Stimulated activated naive CD8-positive, alpha-beta T cell treated with anti-CD3 and anti-CD28 coated beads, Interleukin-15, Interleukin-2, amounts not matched to agents 100 ng/mL and 50 ng/mL, for 24 hours (primary cell): ENCODE measurements at regions not wholly inside any gene's neighbourhood (a gene's known extent, or its start where the extent isn't known, plus 50 kb on each side); places are given as distances from the start of the nearest gene placed in this dataset.

Experiments
- H3K27ac Mint-ChIP-seq: one replicate; pipeline ENCODE4 v1.8.0; 2021; ENCODE audit warnings: mild to moderate bottlenecking, mixed read lengths
- H3K27me3 Mint-ChIP-seq: one replicate; pipeline ENCODE4 v1.8.0; 2021; ENCODE audit warnings: mixed read lengths
- H3K36me3 Mint-ChIP-seq: one replicate; pipeline ENCODE4 v1.8.0; 2021; ENCODE audit warnings: low read depth, mixed read lengths
- H3K4me1 Mint-ChIP-seq: one replicate; pipeline ENCODE4 v1.8.0; 2021; ENCODE audit warnings: low read depth, mixed read lengths
- H3K4me3 Mint-ChIP-seq: one replicate; pipeline ENCODE4 v1.8.0; 2021; ENCODE audit warnings: mild to moderate bottlenecking, mixed read lengths
- H3K9me3 Mint-ChIP-seq: one replicate; pipeline ENCODE4 v1.8.0; 2021; ENCODE audit warnings: mixed read lengths

DNA sequence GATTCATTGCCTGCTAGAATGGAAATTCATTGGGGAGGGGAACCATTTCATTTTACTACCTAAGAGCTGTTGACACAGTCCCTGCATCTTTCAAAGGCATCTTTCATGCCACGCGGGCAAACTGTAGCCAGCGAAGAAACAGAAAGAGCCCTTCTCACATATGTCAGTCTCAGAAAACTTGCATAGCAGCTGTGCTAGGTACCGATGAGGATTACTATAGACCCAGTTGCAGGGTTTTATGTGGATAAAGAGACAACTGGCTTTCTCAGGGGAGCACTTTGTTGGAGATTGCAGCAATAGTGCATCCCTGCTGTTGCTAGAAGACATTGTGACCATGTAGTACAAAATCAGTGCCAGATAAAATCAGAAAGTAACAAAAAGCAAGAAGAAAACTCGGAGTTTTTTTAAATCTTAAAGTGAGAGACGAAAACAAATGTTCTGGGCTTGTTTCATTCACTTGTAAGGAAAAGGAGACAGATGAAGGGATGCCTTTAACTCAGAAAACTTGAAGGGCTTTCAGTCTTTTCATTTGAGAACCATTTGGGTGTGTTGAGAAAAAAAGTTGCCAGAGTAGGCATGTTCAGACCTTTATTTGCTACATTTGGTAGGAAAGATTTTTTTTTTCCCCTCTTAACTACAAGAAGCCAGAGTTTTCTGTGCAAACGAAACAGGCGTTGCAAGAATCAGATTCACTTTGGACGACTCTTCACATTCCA, 804.1 kb downstream of the USP25 start:
- H3K9me3 Mint-ChIP-seq = peaks cover 8% of the 10 kb centered on the region

GRCh38 chr21:16534408-16535101, 804.8 kb downstream of the USP25 start:
- Mint-ChIP-seq H3K27me3 (no peaks in the 10 kb centered on the region), H3K36me3 (no peaks in the 10 kb centered on the region), H3K9me3 (peaks cover 8% of the 10 kb centered on the region), H3K4me1 (no peaks in the 10 kb centered on the region), H3K4me3 (no peak overlapping the region), H3K27ac (no peak overlapping the region)

More for the DNA sequence above, 804.1 kb downstream of the USP25 start:
- Mint-ChIP-seq H3K36me3 (no peaks in the 10 kb centered on the region), H3K4me3 (no peak overlapping the region), H3K27me3 (no peaks in the 10 kb centered on the region), H3K4me1 (no peaks in the 10 kb centered on the region), H3K27ac (no peak overlapping the region)

DNA sequence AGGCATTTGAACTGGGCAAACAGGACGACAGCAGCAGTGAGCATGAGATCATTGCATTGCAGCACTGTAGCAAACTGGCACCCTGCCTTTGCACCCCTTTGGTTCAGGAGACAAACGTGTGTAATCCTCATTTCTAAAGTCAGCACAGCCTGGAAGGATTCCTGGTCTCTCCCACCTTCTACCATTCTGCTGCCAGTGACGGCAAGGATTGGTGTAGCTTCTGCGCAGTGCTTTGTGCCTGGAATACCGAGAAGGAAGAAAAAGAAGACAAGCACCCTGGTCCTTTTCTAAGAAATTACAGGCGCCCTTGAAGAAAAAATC, 805.3 kb downstream of the USP25 start:
- Mint-ChIP-seq H3K4me1 (no peaks in the 10 kb centered on the region), H3K27me3 (no peaks in the 10 kb centered on the region), H3K4me3 (no peak overlapping the region), H3K9me3 (peaks cover 8% of the 10 kb centered on the region), H3K36me3 (no peaks in the 10 kb centered on the region), H3K27ac (no peak overlapping the region)

GRCh38 chr21:16535626-16536025, 805.8 kb downstream of the USP25 start:
- H3K27ac Mint-ChIP-seq = no peak overlapping the region
- H3K4me3 Mint-ChIP-seq = no peak overlapping the region
- no peaks in the 10 kb centered on the region for H3K4me1 Mint-ChIP-seq
- H3K27me3 Mint-ChIP-seq = no peaks in the 10 kb centered on the region
- no peaks in the 10 kb centered on the region for H3K36me3 Mint-ChIP-seq
- peaks cover 8% of the 10 kb centered on the region for H3K9me3 Mint-ChIP-seq

DNA sequence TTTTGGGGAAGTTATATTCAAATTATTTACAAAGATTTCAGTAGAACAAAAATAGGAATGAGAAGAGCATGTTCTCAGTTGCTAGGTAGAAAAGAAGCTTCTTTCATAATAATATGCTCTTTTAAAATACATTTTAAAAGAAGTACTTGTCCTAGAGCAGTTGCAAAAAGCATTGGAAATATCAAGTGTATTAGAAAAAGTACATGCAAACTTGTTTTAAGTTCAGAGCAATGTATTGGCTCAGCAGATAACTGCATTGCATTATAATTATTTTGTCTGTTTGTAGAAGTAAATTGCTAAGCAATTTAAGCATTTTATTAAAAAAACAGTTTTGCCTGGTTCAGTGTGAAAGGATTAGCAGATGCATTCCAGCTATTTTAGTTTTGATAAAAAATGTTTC, 806.4 kb downstream of the USP25 start:
- Mint-ChIP-seq H3K9me3 (peaks cover 7% of the 10 kb centered on the region), H3K4me3 (no peak overlapping the region), H3K27ac (no peak overlapping the region), H3K27me3 (no peaks in the 10 kb centered on the region), H3K4me1 (no peaks in the 10 kb centered on the region), H3K36me3 (no peaks in the 10 kb centered on the region)

- no peak overlapping the region for H3K4me3 Mint-ChIP-seq
- no peaks in the 10 kb centered on the region for H3K36me3 Mint-ChIP-seq
- no peaks in the 10 kb centered on the region for H3K27me3 Mint-ChIP-seq
- H3K9me3 Mint-ChIP-seq = peaks cover under 1% of the 10 kb centered on the region
- H3K27ac Mint-ChIP-seq = no peak overlapping the region
- H3K4me1 Mint-ChIP-seq = no peaks in the 10 kb centered on the region
Measured at GRCh38 chr21:16536643-16537434, 807.1 kb downstream of the USP25 start.

- Mint-ChIP-seq H3K4me3 (no peak overlapping the region), H3K27me3 (no peaks in the 10 kb centered on the region), H3K36me3 (no peaks in the 10 kb centered on the region), H3K27ac (no peak overlapping the region), H3K4me1 (no peaks in the 10 kb centered on the region), H3K9me3 (peaks cover 5% of the 10 kb centered on the region)
Measured at GRCh38 chr21:16537501-16537900, 807.7 kb downstream of the USP25 start.

DNA sequence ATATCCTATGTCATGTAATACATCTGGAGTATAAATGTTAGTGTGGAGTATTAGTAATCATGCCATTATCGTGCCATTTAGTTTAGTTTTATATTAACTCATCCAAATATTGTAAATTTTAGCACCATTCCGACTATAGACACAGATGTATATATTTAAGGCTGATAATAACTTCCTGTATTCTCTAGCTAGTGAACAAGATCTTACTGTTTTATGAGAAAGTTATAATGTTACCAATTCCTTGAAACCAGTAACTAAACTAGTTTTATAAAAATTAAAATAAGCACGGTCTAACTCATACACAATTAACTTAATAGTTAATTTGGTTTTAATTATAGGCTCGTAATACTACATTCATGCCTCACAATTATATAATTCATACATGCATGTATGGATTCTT, 808.6 kb downstream of the USP25 start:
- no peaks in the 10 kb centered on the region for H3K36me3 Mint-ChIP-seq
- no peaks in the 10 kb centered on the region for H3K27me3 Mint-ChIP-seq
- peaks cover 8% of the 10 kb centered on the region for H3K9me3 Mint-ChIP-seq
- no peak overlapping the region for H3K27ac Mint-ChIP-seq
- H3K4me3 Mint-ChIP-seq = no peak overlapping the region
- H3K4me1 Mint-ChIP-seq = no peaks in the 10 kb centered on the region

GRCh38 chr21:16538936-16539440, 809.2 kb downstream of the USP25 start:
- H3K27me3 Mint-ChIP-seq = no peaks in the 10 kb centered on the region
- no peak overlapping the region for H3K4me3 Mint-ChIP-seq
- no peak overlapping the region for H3K27ac Mint-ChIP-seq
- H3K4me1 Mint-ChIP-seq = no peaks in the 10 kb centered on the region
- no peaks in the 10 kb centered on the region for H3K36me3 Mint-ChIP-seq
- H3K9me3 Mint-ChIP-seq = peaks cover 8% of the 10 kb centered on the region

DNA sequence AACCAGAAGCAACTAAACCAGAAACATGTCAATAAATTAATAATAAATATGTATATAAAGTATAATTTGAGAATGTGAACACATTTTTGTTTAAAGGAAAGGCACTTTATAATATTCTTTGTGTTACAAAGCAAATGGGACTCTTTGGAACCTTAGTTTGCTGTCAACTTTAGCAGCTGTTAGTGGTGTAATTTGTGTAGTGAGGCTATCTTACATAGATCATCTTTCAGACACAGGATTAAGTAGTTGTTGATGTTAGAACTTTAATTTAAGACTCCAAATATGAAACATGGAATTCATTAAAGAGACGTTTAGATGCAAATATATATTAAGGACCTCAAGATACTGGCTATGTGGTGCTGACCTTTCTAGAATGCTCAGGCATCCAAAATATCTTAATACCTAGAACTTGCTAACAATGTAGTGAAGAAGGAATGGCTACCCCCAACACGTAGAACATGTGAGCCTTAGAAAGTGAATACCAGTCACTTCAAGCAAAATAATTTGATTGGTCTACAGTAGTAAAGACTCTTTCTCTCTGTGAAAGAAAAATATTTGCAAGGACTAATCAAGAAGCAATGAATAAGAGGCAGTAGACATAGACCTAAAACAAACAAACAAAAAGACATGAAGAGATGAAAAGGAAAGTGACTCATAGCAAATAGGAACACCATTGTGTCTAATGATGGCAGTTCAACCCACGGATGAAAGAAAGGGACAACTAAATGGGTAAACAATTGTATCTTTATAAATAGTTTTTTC, 811.4 kb downstream of the USP25 start:
- Mint-ChIP-seq H3K9me3 (peaks cover 12% of the 10 kb centered on the region), H3K4me1 (no peaks in the 10 kb centered on the region), H3K4me3 (no peak overlapping the region)

GRCh38 chr21:16550118-16550517, 820.3 kb downstream of the USP25 start:
- Mint-ChIP-seq H3K27me3 (no peaks in the 10 kb centered on the region), H3K4me3 (no peak overlapping the region), H3K4me1 (no peaks in the 10 kb centered on the region), H3K27ac (no peak overlapping the region), H3K36me3 (no peaks in the 10 kb centered on the region), H3K9me3 (peaks cover 4% of the 10 kb centered on the region)

More for the DNA sequence above, 811.4 kb downstream of the USP25 start:
- H3K27ac Mint-ChIP-seq = no peak overlapping the region
- H3K27me3 Mint-ChIP-seq = no peaks in the 10 kb centered on the region
- H3K36me3 Mint-ChIP-seq = no peaks in the 10 kb centered on the region

- H3K4me1 Mint-ChIP-seq = no peaks in the 10 kb centered on the region
- H3K36me3 Mint-ChIP-seq = no peaks in the 10 kb centered on the region
- no peak overlapping the region for H3K27ac Mint-ChIP-seq
- H3K27me3 Mint-ChIP-seq = no peaks in the 10 kb centered on the region
- no peak overlapping the region for H3K4me3 Mint-ChIP-seq
- H3K9me3 Mint-ChIP-seq = peaks cover under 1% of the 10 kb centered on the region
Measured at GRCh38 chr21:16550917-16551741, 821.3 kb downstream of the USP25 start.

GRCh38 chr21:16552880-16553279, 823.1 kb downstream of the USP25 start:
- no peak overlapping the region for H3K4me3 Mint-ChIP-seq
- no peaks in the 10 kb centered on the region for H3K4me1 Mint-ChIP-seq
- H3K36me3 Mint-ChIP-seq = no peaks in the 10 kb centered on the region
- H3K27ac Mint-ChIP-seq = no peak overlapping the region
- H3K9me3 Mint-ChIP-seq = peaks cover 4% of the 10 kb centered on the region
- no peaks in the 10 kb centered on the region for H3K27me3 Mint-ChIP-seq

GRCh38 chr21:16554503-16554902, 824.7 kb downstream of the USP25 start:
- H3K9me3 Mint-ChIP-seq = peaks cover 4% of the 10 kb centered on the region
- H3K4me1 Mint-ChIP-seq = no peaks in the 10 kb centered on the region
- no peaks in the 10 kb centered on the region for H3K27me3 Mint-ChIP-seq
- no peak overlapping the region for H3K27ac Mint-ChIP-seq
- no peak overlapping the region for H3K4me3 Mint-ChIP-seq
- H3K36me3 Mint-ChIP-seq = no peaks in the 10 kb centered on the region
